Ovary (tissue), 7 donors: ENCODE measurements at regions not wholly inside any gene's neighbourhood (a gene's known extent, or its start where the extent isn't known, plus 50 kb on each side); places are given as distances from the start of the nearest gene placed in this dataset.
A peak's percentile ranks its signal among the peaks of the same experiment; 100 is the strongest.

Source experiments
- DNase-seq, 5 donors: peaks; one replicate each; pipeline ENCODE4 v3.0.0-alpha.2; 2019 to 2020
- H3K27ac ChIP-seq, 2 donors: fragments of 200-600 bp; one replicate each; pipeline versions ENCODE4 v1.5.1 to v1.8.0; 2019 to 2022
- H3K27me3 ChIP-seq: fragments of 200-600 bp; one replicate; pipeline ENCODE4 v1.8.0; 2022
- H3K36me3 ChIP-seq: fragments of 200-600 bp; sonication (generic); one replicate; pipeline ENCODE4 v1.5.1; 2019
- H3K4me1 ChIP-seq: one replicate; pipeline ENCODE4 v1.8.1; 2013; ENCODE audit warnings: mild to moderate bottlenecking, moderate library complexity; ENCODE audit not compliant: insufficient read depth
- H3K4me3 ChIP-seq: fragments of 200-600 bp; sonication (generic); one replicate; pipeline ENCODE4 v1.5.1; 2017
- H3K9me3 ChIP-seq, 2 donors: fragments of 200-600 bp in 1 of 2; sonication (generic) in 1 of 2; one replicate each; pipeline versions ENCODE4 v1.5.1 to v1.8.1; 2013 to 2019; ENCODE audit warnings: mild to moderate bottlenecking in 1 of 2, moderate library complexity in 1 of 2
- EP300 ChIP-seq: sonication (generic); formaldehyde crosslinking; IDR thresholded peaks from one replicate; pipeline ENCODE4 v1.6.1; 2017; ENCODE audit warnings: antibody characterized with exemption
- POLR2A ChIP-seq: fragments of 450-650 bp; IDR thresholded peaks from one replicate; pipeline ENCODE4 v1.6.1; 2017; ENCODE audit warnings: antibody characterized with exemption, mild to moderate bottlenecking, moderate library complexity
- WGBS, 3 donors: extraction: QIAGEN DNeasy Blood & Tissue Kit in 1 of 3; methylation state at CpG; one replicate each; pipeline versions ENCODE4 v1.1.5 to v1.1.7; 2013 to 2017; 5-methylcytosine and 5-hydroxymethylcytosine counted together
- intact Hi-C, 4 donors: fragments of 100-400 bp; cut with DNase I; formaldehyde crosslinking; loops; one replicate each; pipeline versions ENCODE4 v1.11.0 to v1.15.1; 2022 to 2023
- TF ChIP-seq, protein P1 (sequence below), 3 donors: fragments of 450-650 bp in 2 of 3; fragments of 200-600 bp in 1 of 3; IDR thresholded peaks; one replicate each; pipeline versions ENCODE4 v1.5.1 to v1.8.0; 2016 to 2022; ENCODE audit warnings: antibody characterized with exemption in 3 of 3, mild to moderate bottlenecking in 1 of 3
- donor health status: DM: no; HTN: no; CAD: no; lungs with moderate emphysema.
- donor health status: DM: no; HTN: no; CAD: no.
- donor health status: Bipolar disorder and iron deficiency.
- donor health status: DM: no; HTN: no; CAD: no.
- donor health status: DM: yes; HTN: yes; CAD: no.

DNA sequence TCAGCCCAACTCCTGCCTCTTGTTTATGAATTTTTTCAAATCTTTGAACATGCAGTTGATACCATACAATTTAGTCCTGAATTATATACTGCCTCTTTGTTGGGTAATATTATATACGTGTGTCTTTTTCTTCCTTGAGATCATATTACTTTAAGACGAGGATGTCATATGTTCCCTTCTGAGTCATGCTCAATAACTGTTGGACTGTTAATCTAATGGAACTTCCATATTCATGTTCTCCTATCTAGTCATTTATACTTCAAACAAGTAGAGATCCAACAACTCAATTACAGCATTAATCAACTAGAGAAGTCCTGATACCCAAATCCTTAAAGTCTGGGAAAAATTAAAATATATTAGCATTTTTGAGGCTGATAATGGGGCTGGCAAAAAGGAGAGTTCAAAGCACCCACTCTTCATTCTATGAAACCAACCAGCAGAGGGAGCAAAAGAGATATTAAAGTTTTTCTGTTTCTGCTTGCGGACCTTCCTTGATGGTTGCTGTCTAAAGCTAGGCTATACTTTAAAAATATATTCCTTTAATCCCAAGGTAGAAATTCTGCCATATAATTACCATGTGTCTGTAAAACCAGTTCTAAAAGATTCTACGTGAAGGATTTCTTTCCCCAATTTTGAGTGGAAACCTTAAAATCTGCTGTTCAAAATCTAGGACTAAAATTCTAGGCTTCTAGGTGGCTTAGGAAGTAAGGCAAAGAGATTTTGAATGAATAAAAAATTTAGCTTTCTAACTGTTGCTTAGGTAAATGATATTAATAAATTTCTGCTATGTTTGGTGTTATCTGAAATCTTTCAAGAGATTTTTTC lies 498.9 kb downstream of the BCKDHB start:
- Histone ChIP-seq H3K9me3 (no peaks in the 10 kb centered on the region), H3K36me3 (no peaks in the 10 kb centered on the region), H3K27me3 (no peaks in the 10 kb centered on the region), H3K4me3 (no peak overlapping the region), H3K27ac (no peak overlapping the region), H3K4me1 (peaks cover 3% of the 10 kb centered on the region)
- no peak for TF ChIP-seq POLR2A
- TF ChIP-seq, protein P1, sequence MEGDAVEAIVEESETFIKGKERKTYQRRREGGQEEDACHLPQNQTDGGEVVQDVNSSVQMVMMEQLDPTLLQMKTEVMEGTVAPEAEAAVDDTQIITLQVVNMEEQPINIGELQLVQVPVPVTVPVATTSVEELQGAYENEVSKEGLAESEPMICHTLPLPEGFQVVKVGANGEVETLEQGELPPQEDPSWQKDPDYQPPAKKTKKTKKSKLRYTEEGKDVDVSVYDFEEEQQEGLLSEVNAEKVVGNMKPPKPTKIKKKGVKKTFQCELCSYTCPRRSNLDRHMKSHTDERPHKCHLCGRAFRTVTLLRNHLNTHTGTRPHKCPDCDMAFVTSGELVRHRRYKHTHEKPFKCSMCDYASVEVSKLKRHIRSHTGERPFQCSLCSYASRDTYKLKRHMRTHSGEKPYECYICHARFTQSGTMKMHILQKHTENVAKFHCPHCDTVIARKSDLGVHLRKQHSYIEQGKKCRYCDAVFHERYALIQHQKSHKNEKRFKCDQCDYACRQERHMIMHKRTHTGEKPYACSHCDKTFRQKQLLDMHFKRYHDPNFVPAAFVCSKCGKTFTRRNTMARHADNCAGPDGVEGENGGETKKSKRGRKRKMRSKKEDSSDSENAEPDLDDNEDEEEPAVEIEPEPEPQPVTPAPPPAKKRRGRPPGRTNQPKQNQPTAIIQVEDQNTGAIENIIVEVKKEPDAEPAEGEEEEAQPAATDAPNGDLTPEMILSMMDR (IDR thresholded peaks at IDR 0.05) = peak in 2 of 3 donors; percentile 21 to 30
- TF ChIP-seq EP300 = no peak
- DNase-seq = no peak
- WGBS, 3 donors = 44 to 56% (median 51%) methylated on average over 4 of the region's 4 CpGs
- intact Hi-C loops = loop anchor here in 1 of 4 donors (5.0 kb wide), 1 partner anchor 1147 kb away; the partner anchor contains the start of gene TENT5A

DNA sequence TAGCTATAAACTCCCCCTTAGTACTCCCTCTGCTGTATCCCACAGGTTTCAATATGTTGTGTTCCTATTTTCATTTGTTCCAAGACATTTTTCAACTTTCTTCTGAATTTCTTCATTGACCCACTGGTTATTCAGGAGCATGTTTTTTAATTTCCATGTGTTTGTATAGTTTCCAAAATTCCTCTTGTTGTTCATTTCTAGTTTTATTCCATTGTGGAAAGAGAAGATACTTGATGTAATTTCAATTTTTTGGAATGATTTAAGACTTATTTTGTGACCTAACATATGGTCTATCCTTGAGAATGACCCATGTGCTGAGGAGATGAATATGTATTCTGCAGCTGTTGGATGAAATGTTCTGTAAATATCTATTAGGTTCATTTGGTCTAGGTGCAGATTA lies 497.2 kb downstream of the BCKDHB start:
- H3K9me3 ChIP-seq = no peaks in the 10 kb centered on the region
- no peak overlapping the region for H3K27ac ChIP-seq
- no peaks in the 10 kb centered on the region for H3K36me3 ChIP-seq
- no peaks in the 10 kb centered on the region for H3K27me3 ChIP-seq
- H3K4me1 ChIP-seq = peaks cover 3% of the 10 kb centered on the region
- intact Hi-C loops = no loop called here
- DNase-seq = no peak
- no peak overlapping the region for H3K4me3 ChIP-seq
- TF ChIP-seq, protein P1 (IDR thresholded peaks at IDR 0.05) = no peak

DNA sequence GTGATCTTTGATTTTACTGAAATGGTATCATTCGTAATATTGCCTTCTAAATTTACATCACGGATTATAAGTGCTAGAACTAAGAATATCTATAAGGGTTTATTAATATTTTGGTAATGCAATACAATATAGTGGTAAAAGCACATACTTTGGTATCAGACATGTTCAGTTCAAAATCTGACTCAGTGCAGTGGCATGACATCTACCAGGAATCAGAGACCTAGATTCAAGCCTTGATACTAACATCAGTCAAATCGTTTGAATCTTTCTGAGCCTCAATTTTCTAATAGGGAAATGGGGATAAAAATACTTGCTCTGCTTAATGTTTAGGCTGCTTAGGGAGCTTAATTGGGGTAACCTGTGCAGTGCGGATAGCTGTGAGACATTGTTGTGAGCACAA lies 488.0 kb downstream of the BCKDHB start:
- WGBS, 3 donors = 91 to 97% (median 92%) methylated on average over 4 of the region's 4 CpGs
- no peak for DNase-seq
- Histone ChIP-seq H3K27me3 (no peaks in the 10 kb centered on the region), H3K36me3 (no peaks in the 10 kb centered on the region), H3K4me1 (no peaks in the 10 kb centered on the region), H3K9me3 (no peaks in the 10 kb centered on the region), H3K27ac (no peak overlapping the region), H3K4me3 (no peak overlapping the region)
- intact Hi-C loops = no loop called here
- TF ChIP-seq POLR2A = no peak
- TF ChIP-seq EP300 = no peak
- TF ChIP-seq, protein P1 (IDR thresholded peaks at IDR 0.05) = no peak

DNA sequence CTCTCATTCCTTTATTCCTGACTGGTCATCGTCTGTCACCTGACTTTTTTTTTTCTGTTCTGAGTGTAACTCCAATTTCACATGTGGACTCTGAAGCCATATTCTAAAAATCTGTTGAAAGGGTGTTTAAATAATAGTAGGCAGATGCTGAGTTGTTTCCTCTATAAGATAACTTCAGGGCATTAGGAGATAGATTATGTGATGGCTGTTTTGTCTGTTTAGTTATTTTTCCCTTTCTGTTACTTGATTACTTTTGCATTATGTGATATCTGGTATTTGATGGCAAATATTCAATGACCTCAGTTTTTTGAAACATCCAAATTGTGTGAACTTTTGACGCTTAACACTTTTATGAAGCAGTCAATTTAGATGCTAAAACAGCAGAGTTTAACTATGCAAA lies 486.0 kb downstream of the BCKDHB start:
- no peaks in the 10 kb centered on the region for H3K9me3 ChIP-seq
- no peak overlapping the region for H3K27ac ChIP-seq
- H3K4me1 ChIP-seq = no peaks in the 10 kb centered on the region
- no peak overlapping the region for H3K4me3 ChIP-seq
- DNase-seq = no peak
- intact Hi-C loops = no loop called here
- H3K36me3 ChIP-seq = no peaks in the 10 kb centered on the region
- TF ChIP-seq EP300 (no peak), POLR2A (no peak)
- TF ChIP-seq, protein P1 (IDR thresholded peaks at IDR 0.05) = no peak
- WGBS, 3 donors = 79 to 90% (median 80%) methylated on average over 2 of the region's 2 CpGs
- no peaks in the 10 kb centered on the region for H3K27me3 ChIP-seq
